ENCODE measurements at regions not wholly inside any gene's neighbourhood (a gene's known extent, or its start where the extent isn't known, plus 50 kb on each side); places are given as distances from the start of the nearest gene placed in this dataset.

DNA sequence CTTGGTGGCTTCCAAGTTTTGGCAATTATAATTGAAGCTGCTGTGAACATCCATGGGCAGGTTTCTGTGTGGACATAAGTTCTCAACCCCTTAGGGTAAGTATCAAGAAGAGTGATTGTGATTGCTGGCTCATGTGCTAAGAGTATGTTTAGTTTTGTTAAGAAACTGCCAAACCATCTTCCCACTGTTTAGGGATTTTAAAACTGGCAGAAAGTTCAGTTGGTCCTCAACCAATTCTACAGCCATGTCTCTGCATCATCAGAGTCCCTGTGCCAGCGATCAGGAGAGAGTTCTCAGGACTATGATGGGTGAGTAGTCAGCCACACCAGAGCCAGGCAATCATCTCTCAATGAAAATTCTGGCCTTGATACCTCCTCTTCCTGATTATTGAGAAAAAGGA is 193.8 kb downstream of the ZC3H11B start:
- WGBS, 4 donors = 83 to 94% (median 92%) methylated on average over 1 of the region's 1 CpG
- Histone ChIP-seq H3K36me3 (no peaks in the 10 kb centered on the region), H3K9me3 (no peaks in the 10 kb centered on the region), H3K4me3 (no peak overlapping the region), H3K27ac (no peak overlapping the region), H3K4me1 (peaks cover 0 to 8% (median 0%) of the 10 kb centered on the region in 12 donors), H3K27me3 (no peaks in the 10 kb centered on the region)
- no peak for TF ChIP-seq CTCF (IDR thresholded peaks at IDR 0.05)
- TF ChIP-seq POLR2A (IDR thresholded peaks at IDR 0.05) = no peak
- DNase-seq (no peak), ATAC-seq (no peak)
- intact Hi-C loops (cut with DNase I) = loop anchor here in 7 of 10 donors (5.0 to 10.0 kb wide), 4 partner anchors 214 to 1094 kb away; no protein-coding TSS in a partner anchor

DNA sequence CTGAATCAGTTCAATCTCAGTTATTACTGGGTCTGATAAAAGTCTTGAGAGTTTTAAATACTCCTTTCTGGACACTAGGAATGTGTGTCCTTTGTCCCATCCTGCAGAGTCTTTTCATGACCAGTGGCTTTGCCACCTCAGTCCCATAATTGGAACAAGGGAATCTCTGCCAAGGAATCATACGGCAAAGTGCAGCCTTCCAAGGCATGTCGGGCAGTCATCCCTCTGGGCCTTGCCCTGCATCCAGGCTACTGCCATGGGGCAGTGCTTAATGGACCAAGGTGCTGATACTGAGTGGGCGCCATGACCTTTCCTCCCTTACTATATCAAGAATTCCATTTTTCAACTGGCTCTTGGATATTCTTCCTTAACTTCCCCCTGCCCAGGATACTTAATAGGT is 195.3 kb downstream of the ZC3H11B start:
- Histone ChIP-seq H3K36me3 (no peaks in the 10 kb centered on the region), H3K4me3 (no peak overlapping the region), H3K27me3 (no peaks in the 10 kb centered on the region), H3K27ac (peak overlapping the region in 1 of 12 donors; percentile 8), H3K9me3 (no peaks in the 10 kb centered on the region), H3K4me1 (peaks cover 0 to 15% (median 8%) of the 10 kb centered on the region in 12 donors)
- DNase-seq (peak in 4 of 5 donors; percentile 35 to 50 (median 36)), ATAC-seq (peak; percentile 75 to 92 (median 89))
- TF ChIP-seq CTCF (IDR thresholded peaks at IDR 0.05) (no peak), POLR2A (IDR thresholded peaks at IDR 0.05) (no peak)
- WGBS, 4 donors = 54 to 77% (median 68%) methylated on average over 3 of the region's 3 CpGs
- intact Hi-C loops (cut with DNase I) = loop anchor here in 7 of 10 donors (5.0 to 10.0 kb wide), 4 partner anchors 213 to 1093 kb away; no protein-coding TSS in a partner anchor

DNA sequence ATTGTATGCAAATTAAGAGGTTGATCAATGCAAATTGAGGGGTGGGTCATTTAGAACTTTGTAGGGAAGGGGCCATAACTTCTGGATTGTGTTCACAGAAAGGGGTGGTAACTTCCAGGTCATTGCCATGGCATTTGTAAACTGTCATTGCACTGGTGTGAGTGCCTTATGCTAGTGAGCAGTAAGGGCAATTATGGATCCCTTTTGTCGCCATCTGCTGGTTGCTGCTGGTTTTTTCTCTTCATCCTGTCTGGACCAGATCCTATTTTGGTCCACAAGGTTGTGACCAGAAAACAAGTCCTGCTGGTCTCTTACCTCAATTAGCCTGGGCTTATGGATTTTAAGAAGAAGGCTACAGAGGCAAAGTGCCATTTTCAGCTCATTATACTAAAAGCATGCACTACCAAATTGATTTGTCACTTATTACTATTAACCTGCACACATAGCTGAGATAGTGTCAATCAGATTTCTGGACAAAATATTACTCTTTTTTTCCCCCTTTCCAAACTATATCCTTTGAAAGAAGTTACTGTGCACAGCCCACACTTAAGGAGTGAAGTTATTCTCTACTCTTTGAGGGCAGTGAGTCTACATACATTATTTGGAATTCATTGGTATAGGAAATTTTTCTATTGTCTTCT is 196.2 kb downstream of the ZC3H11B start:
- DNase-seq = peak in 3 of 5 donors; percentile 39 to 56 (median 54)

More for the DNA sequence above, 196.2 kb downstream of the ZC3H11B start:
- Histone ChIP-seq H3K27me3 (no peaks in the 10 kb centered on the region), H3K9me3 (no peaks in the 10 kb centered on the region), H3K4me3 (no peak overlapping the region), H3K4me1 (peaks cover 0 to 19% (median 8%) of the 10 kb centered on the region in 12 donors), H3K36me3 (no peaks in the 10 kb centered on the region), H3K27ac (no peak overlapping the region)
- ATAC-seq = peak in 2 of 4 donors; percentile 62 to 66
- TF ChIP-seq POLR2A (IDR thresholded peaks at IDR 0.05) (no peak), CTCF (IDR thresholded peaks at IDR 0.05) (peak; percentile 37 to 72 (median 58))
- WGBS, 4 donors = 36 to 46% (median 42%) methylated on average over 1 of the region's 1 CpG
- intact Hi-C loops (cut with DNase I) = loop anchor here in 7 of 10 donors (5.0 to 10.0 kb wide), 4 partner anchors 212 to 1092 kb away; no protein-coding TSS in a partner anchor

Data from heart left ventricle (tissue), 16 donors.